Epithelial cell of proximal tubule (primary cell): ENCODE measurements at regions not wholly inside any gene's neighbourhood (a gene's known extent, or its start where the extent isn't known, plus 50 kb on each side); places are given as distances from the start of the nearest gene placed in this dataset.

Source experiments
- DNase-seq: peaks from one replicate; pipeline ENCODE4 v3.0.0-alpha.2; 2011; ENCODE audit warnings: low read depth
- H3K4me3 ChIP-seq: 2 replicates; pipeline ENCODE4 v1.5.1; 2011; ENCODE audit warnings: low read depth, mild to moderate bottlenecking, low read length
- CTCF ChIP-seq: conservative IDR thresholded peaks from 2 replicates; pipeline ENCODE4 v1.5.1; 2012; ENCODE audit warnings: low read depth, mild to moderate bottlenecking, low read length

DNA sequence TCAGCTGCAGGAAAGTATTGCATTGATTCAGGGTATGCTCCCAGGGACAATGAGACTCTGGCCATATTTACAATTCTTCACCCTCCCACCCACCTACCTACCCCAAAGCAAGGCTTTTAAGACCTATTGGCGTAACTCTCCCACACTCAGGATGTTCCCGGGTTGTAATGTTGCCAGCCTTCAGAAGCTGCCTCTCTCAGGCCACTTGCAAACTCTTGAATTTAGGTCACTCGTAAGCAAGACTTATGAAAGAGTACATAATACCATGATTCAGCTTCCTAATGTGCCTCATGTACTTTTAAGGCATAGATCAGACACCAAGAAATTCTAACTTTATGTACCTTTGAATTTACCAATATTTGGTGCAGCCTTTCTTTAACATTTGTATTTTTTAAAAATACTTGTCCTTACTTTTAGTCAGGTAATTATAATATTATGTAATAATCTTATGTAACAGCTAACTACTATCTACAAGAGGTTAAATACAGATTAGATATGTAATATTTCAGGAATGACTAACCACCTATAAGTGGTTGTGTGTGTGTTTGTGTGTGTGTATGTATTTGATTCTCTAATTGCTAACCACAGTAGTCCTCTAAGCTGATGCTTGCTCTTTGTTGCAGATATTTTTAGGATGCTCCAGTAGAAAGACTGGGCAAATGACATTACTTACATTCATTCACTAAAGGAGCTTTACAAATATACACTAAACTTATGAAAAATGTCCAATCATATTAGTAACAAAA, 630.5 kb upstream of the MEF2C start:
- no peak for DNase-seq
- H3K4me3 ChIP-seq, result no peak overlapping the region
- TF ChIP-seq CTCF, result no peak

DNA sequence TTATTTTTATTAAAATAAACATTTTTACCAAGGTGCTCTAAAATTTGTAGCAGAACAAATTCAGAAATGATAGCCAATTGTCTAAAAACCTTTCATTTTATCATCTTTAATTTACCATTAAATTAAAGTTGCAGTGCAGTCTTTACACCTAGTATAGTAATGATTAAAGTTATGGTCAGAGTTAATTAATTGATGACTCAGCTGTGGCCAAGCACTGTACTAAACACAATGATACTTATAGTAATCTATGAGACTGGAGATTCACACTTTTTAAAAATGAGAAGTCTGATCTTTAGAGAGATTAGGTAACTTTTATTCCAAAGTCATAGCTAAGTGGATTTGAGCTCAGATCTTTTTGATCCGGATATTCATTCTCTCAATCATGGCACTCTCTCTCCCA, 621.1 kb upstream of the MEF2C start:
- TF ChIP-seq CTCF, result no peak

GRCh38 chr5:89499787-89500186, 616.8 kb upstream of the MEF2C start:
- DNase-seq, result no peak
- no peak overlapping the region for H3K4me3 ChIP-seq

More for the DNA sequence above, 621.1 kb upstream of the MEF2C start:
- DNase-seq, result no peak
- H3K4me3 ChIP-seq, result no peak overlapping the region

GRCh38 chr5:89498699-89499098, 615.7 kb upstream of the MEF2C start:
- no peak for TF ChIP-seq CTCF
- H3K4me3 ChIP-seq, result no peak overlapping the region
- DNase-seq, result no peak

More at GRCh38 chr5:89499787-89500186, 616.8 kb upstream of the MEF2C start:
- TF ChIP-seq CTCF, result no peak

- DNase-seq, result no peak
- no peak for TF ChIP-seq CTCF
- H3K4me3 ChIP-seq, result no peak overlapping the region
Observed at GRCh38 chr5:89493414-89493813, 610.4 kb upstream of the MEF2C start.

- H3K4me3 ChIP-seq, result no peak overlapping the region
- no peak for DNase-seq
- no peak for TF ChIP-seq CTCF
Observed at GRCh38 chr5:89484962-89485361, 602.0 kb upstream of the MEF2C start.

GRCh38 chr5:89480406-89481007, 597.5 kb upstream of the MEF2C start:
- DNase-seq, result no peak
- no peak overlapping the region for H3K4me3 ChIP-seq
- TF ChIP-seq CTCF, result no peak
